SK-N-SH treated with all-trans-retinoic acid at 6 μM for 48 hours (cell line): ENCODE measurements at regions not wholly inside any gene's neighbourhood (a gene's known extent, or its start where the extent isn't known, plus 50 kb on each side); places are given as distances from the start of the nearest gene placed in this dataset.

Experiments used
- ARNTL ChIP-seq: fragments of 450-650 bp; formaldehyde crosslinking; IDR thresholded peaks from 2 replicates; pipeline ENCODE4 v1.5.0; 2020; ENCODE audit warnings: low read depth, mild to moderate bottlenecking, moderate library complexity, borderline replicate concordance
- BACH2 ChIP-seq: fragments of 250-450 bp; sonication (Bioruptor Pico); IDR thresholded peaks from 2 replicates; pipeline ENCODE4 v1.9.0; 2021; ENCODE audit warnings: mild to moderate bottlenecking, borderline replicate concordance
- CSDC2 ChIP-seq: fragments of 250-450 bp; sonication (Bioruptor Pico); IDR thresholded peaks from 2 replicates; pipeline ENCODE4 v1.5.0; 2020; ENCODE audit warnings: mild to moderate bottlenecking, moderate library complexity
- PPARA ChIP-seq: fragments of 250-450 bp; sonication (Bioruptor Pico); IDR thresholded peaks from 2 replicates; pipeline ENCODE4 v1.5.0; 2020; ENCODE audit warnings: mild to moderate bottlenecking, borderline replicate concordance
- SNAI2 ChIP-seq: fragments of 250-450 bp; sonication (Bioruptor Pico); IDR thresholded peaks from 2 replicates; pipeline ENCODE4 v1.5.0; 2020; ENCODE audit warnings: mild to moderate bottlenecking, moderate library complexity
- ZNF565 ChIP-seq: fragments of 450-650 bp; formaldehyde crosslinking; conservative IDR thresholded peaks from 2 replicates; pipeline ENCODE4 v1.5.0; 2020; ENCODE audit warnings: low read depth, mild to moderate bottlenecking, moderate library complexity
- ZNF70 ChIP-seq: fragments of 450-650 bp; formaldehyde crosslinking; IDR thresholded peaks from 2 replicates; pipeline ENCODE4 v1.5.0; 2020; ENCODE audit warnings: mild to moderate bottlenecking, moderate library complexity
- ZNF8 ChIP-seq: fragments of 450-650 bp; formaldehyde crosslinking; IDR thresholded peaks from 2 replicates; pipeline ENCODE4 v1.5.0; 2020; ENCODE audit warnings: mild to moderate bottlenecking, moderate library complexity
- TF ChIP-seq, protein P1 (sequence below): fragments of 250-450 bp; sonication (Bioruptor Pico); IDR thresholded peaks from 2 replicates; pipeline ENCODE4 v1.8.0; 2020; ENCODE audit warnings: mild to moderate bottlenecking, moderate library complexity, borderline replicate concordance
- TF ChIP-seq, protein P2 (sequence below): fragments of 250-450 bp; sonication (Bioruptor Pico); IDR thresholded peaks from 2 replicates; pipeline ENCODE4 v1.5.1; 2021; ENCODE audit warnings: mild to moderate bottlenecking, moderate library complexity

DNA sequence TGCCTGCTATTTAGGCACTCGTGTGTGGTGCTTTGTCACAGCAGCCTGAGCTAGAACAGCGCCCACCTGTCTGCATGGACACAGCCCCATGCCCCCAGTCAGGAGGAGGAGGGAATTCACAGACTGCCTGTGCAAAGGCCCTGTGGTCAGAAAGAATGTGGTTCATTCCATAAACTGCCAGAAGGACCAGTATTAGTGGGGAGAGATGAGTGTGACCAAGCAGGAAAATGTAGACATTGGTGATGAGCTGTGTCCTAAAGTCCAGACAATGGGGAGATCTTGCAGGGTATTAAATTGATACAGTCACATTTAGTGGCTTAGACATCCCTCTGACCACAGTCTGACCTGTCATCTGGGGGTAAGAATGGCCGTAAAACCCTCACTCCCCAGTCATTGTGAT is 83.7 kb upstream of the LINC01488 start:
- TF ChIP-seq, protein P1, sequence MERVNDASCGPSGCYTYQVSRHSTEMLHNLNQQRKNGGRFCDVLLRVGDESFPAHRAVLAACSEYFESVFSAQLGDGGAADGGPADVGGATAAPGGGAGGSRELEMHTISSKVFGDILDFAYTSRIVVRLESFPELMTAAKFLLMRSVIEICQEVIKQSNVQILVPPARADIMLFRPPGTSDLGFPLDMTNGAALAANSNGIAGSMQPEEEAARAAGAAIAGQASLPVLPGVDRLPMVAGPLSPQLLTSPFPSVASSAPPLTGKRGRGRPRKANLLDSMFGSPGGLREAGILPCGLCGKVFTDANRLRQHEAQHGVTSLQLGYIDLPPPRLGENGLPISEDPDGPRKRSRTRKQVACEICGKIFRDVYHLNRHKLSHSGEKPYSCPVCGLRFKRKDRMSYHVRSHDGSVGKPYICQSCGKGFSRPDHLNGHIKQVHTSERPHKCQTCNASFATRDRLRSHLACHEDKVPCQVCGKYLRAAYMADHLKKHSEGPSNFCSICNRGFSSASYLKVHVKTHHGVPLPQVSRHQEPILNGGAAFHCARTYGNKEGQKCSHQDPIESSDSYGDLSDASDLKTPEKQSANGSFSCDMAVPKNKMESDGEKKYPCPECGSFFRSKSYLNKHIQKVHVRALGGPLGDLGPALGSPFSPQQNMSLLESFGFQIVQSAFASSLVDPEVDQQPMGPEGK (CRISPR knock-in tag), result no peak
- TF ChIP-seq ZNF565 (CRISPR knock-in tag) (no peak), SNAI2 (CRISPR knock-in tag) (no peak), ZNF70 (CRISPR knock-in tag) (no peak), CSDC2 (CRISPR knock-in tag) (no peak), PPARA (CRISPR knock-in tag) (no peak), BACH2 (CRISPR knock-in tag) (no peak), ZNF8 (CRISPR knock-in tag) (no peak), ARNTL (no peak)
- TF ChIP-seq, protein P2, sequence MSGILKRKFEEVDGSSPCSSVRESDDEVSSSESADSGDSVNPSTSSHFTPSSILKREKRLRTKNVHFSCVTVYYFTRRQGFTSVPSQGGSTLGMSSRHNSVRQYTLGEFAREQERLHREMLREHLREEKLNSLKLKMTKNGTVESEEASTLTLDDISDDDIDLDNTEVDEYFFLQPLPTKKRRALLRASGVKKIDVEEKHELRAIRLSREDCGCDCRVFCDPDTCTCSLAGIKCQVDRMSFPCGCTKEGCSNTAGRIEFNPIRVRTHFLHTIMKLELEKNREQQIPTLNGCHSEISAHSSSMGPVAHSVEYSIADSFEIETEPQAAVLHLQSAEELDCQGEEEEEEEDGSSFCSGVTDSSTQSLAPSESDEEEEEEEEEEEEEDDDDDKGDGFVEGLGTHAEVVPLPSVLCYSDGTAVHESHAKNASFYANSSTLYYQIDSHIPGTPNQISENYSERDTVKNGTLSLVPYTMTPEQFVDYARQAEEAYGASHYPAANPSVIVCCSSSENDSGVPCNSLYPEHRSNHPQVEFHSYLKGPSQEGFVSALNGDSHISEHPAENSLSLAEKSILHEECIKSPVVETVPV, result no peak
